GM12878 (cell line): ENCODE measurements at regions not wholly inside any gene's neighbourhood (a gene's known extent, or its start where the extent isn't known, plus 50 kb on each side); places are given as distances from the start of the nearest gene placed in this dataset.

Experiments
- ATAC-seq: fragments of 200-7000 bp; cut with Tn5 transposase; 3 replicates; pipeline ENCODE4 v1.9.1; 2020; ENCODE audit warnings: mild to moderate bottlenecking, moderate library complexity
- BruUV-seq: library from RNA; stranded (reverse); fragments of 400-500 nt; replicated peaks from 2 replicates; lab custom pipeline; 2021; lab: Mats Ljungman, UMichigan
- CTCF ChIA-PET: fragments of 300-600 bp; sonication (Branson Sonifier 250); formaldehyde crosslinking; extraction: SDS; loops from one replicate; lab custom pipeline; 2021; ENCODE audit warnings: inconsistent platforms; lab: Yijun Ruan, JAX
- POLR2A ChIA-PET: fragments of 350-600 bp; formaldehyde crosslinking; extraction: SDS; loops from one replicate; lab custom pipeline; 2021; ENCODE audit warnings: inconsistent platforms; lab: Charles Lee
- RAD21 ChIA-PET: fragments of 300-600 bp; sonication (Branson Sonifier 250); formaldehyde crosslinking; loops from one replicate; lab custom pipeline; 2023; ENCODE audit warnings: antibody characterized with exemption; ENCODE audit not compliant: unreplicated experiment; lab: Charles Lee
- SMC1A ChIA-PET: fragments of 300-600 bp; sonication (Branson Sonifier 250); formaldehyde crosslinking; loops from one replicate; lab custom pipeline; 2023; ENCODE audit not compliant: unreplicated experiment, uncharacterized antibody; lab: Charles Lee
- DNase-seq: peaks from one replicate; pipeline ENCODE4 v3.0.0-alpha.2; 2011; ENCODE audit warnings: low read depth, low spot score
- FAIRE-seq: peaks from 3 replicates; lab custom pipeline; 2011; peaks lifted over from hg19 to GRCh38; lab: Jason Lieb, UNC
- H2AFZ ChIP-seq: 2 replicates; pipeline ENCODE4 v1.6.0; 2011; ENCODE audit warnings: low read depth, low read length, control low read depth; ENCODE audit not compliant: control insufficient read depth
- H3K27ac ChIP-seq: 2 replicates; pipeline ENCODE4 v1.5.1; 2011; ENCODE audit warnings: control low read depth; ENCODE audit not compliant: control insufficient read depth, insufficient read depth
- H3K27me3 ChIP-seq, 2 experiments: replicated peaks in 1 of 2; 2 replicates each; pipeline versions ENCODE4 v1.6.0 to v1.6.1; 2011; ENCODE audit warnings: low read length in 1 of 2; ENCODE audit not compliant: control insufficient read depth in 2 of 2, insufficient read depth in 2 of 2
- H3K36me3 ChIP-seq, 2 experiments: 2 replicates each; pipeline ENCODE4 v1.5.1; 2011; ENCODE audit warnings: low read length in 1 of 2; ENCODE audit not compliant: control insufficient read depth in 2 of 2, insufficient read depth in 2 of 2
- H3K4me1 ChIP-seq: 2 replicates; pipeline ENCODE4 v1.6.1; 2011; ENCODE audit warnings: mild to moderate bottlenecking, low read length, moderate library complexity, mixed read lengths; ENCODE audit not compliant: control insufficient read depth, insufficient read depth
- H3K4me2 ChIP-seq: 2 replicates; pipeline ENCODE4 v1.6.0; 2011; ENCODE audit warnings: control low read depth; ENCODE audit not compliant: control insufficient read depth, insufficient read depth
- H3K4me3 ChIP-seq: fragments of 200-600 bp; sonication (generic); 2 replicates; pipeline ENCODE4 v1.5.1; 2016
- H3K79me2 ChIP-seq: 2 replicates; pipeline ENCODE4 v1.6.0; 2011; ENCODE audit warnings: low read length; ENCODE audit not compliant: control insufficient read depth, insufficient read depth
- H3K9ac ChIP-seq: 2 replicates; pipeline ENCODE4 v1.8.0; 2011; ENCODE audit warnings: low read length, control low read depth, mixed read lengths; ENCODE audit not compliant: control insufficient read depth, insufficient read depth
- H3K9me3 ChIP-seq: replicated peaks from 3 replicates; pipeline ENCODE4 v1.5.1; 2011; ENCODE audit warnings: mild to moderate bottlenecking, low read length; ENCODE audit not compliant: control insufficient read depth, insufficient read depth
- H4K20me1 ChIP-seq: 2 replicates; pipeline ENCODE4 v1.6.0; 2011; ENCODE audit not compliant: control insufficient read depth, insufficient read depth
- ATF2 ChIP-seq: IDR thresholded peaks from 2 replicates; pipeline ENCODE4 v1.6.1; 2012; ENCODE audit warnings: low read length, inconsistent platforms
- BACH1 ChIP-seq: fragments of 450-650 bp; IDR thresholded peaks from 2 replicates; pipeline ENCODE4 v1.6.1; 2017; ENCODE audit warnings: mild to moderate bottlenecking, borderline replicate concordance
- CTCF ChIP-seq, 3 experiments: IDR thresholded peaks in 2 of 3; conservative IDR thresholded peaks in 1 of 3; 2 replicates each; pipeline ENCODE4 v1.5.1; 2011; ENCODE audit warnings: low read depth in 3 of 3, low read length in 3 of 3, mild to moderate bottlenecking in 3 of 3, control low read depth in 2 of 3, moderate library complexity in 2 of 3, inconsistent platforms in 1 of 3, mixed read lengths in 1 of 3; ENCODE audit not compliant: control insufficient read depth in 2 of 3, insufficient read depth in 1 of 3; ENCODE audit errors: extremely low read depth in 1 of 3
- ELK1 ChIP-seq: IDR thresholded peaks from 2 replicates; pipeline ENCODE4 v1.6.1; 2012; ENCODE audit warnings: low read depth, low read length, improper control_type of control experiment
- GABPA ChIP-seq: IDR thresholded peaks from 2 replicates; pipeline ENCODE4 v1.6.1; 2014; ENCODE audit warnings: antibody characterized with exemption, low read depth, mild to moderate bottlenecking, inconsistent platforms
- IRF4 ChIP-seq: IDR thresholded peaks from 2 replicates; pipeline ENCODE4 v1.6.1; 2011; ENCODE audit warnings: low read depth, low read length
- LARP7 ChIP-seq: fragments of 450-650 bp; IDR thresholded peaks from 2 replicates; pipeline ENCODE4 v1.6.1; 2017; ENCODE audit warnings: mild to moderate bottlenecking
- MYB ChIP-seq: fragments of 150-350 bp; IDR thresholded peaks from 2 replicates; pipeline ENCODE4 v1.6.1; 2014; ENCODE audit warnings: mild to moderate bottlenecking, low read depth, low read length, borderline replicate concordance
- NFIC ChIP-seq: IDR thresholded peaks from 2 replicates; pipeline ENCODE4 v1.6.1; 2012; ENCODE audit warnings: low read depth, mild to moderate bottlenecking, inconsistent platforms, low read length, moderate library complexity
- POU2F2 ChIP-seq: IDR thresholded peaks from 3 replicates; pipeline ENCODE4 v1.6.1; 2011; ENCODE audit warnings: low read depth, mild to moderate bottlenecking, low read length, borderline replicate concordance
- RB1 ChIP-seq: fragments of 450-650 bp; formaldehyde crosslinking; IDR thresholded peaks from 2 replicates; pipeline ENCODE4 v1.6.1; 2017; ENCODE audit warnings: mild to moderate bottlenecking, borderline replicate concordance
- SIN3A ChIP-seq: IDR thresholded peaks from 2 replicates; pipeline ENCODE4 v1.6.1; 2012; ENCODE audit warnings: low read depth, low read length, improper control_type of control experiment
- SKIL ChIP-seq: fragments of 450-650 bp; IDR thresholded peaks from 2 replicates; pipeline ENCODE4 v1.6.1; 2017; ENCODE audit warnings: mild to moderate bottlenecking, low read depth, inconsistent platforms; ENCODE audit not compliant: poor library complexity, severe bottlenecking
- SMARCA5 ChIP-seq: fragments of 450-650 bp; IDR thresholded peaks from 2 replicates; pipeline ENCODE4 v1.6.1; 2017; ENCODE audit warnings: mild to moderate bottlenecking
- USF2 ChIP-seq: IDR thresholded peaks from 2 replicates; pipeline ENCODE4 v1.6.1; 2011; ENCODE audit warnings: low read depth, low read length, improper control_type of control experiment, borderline replicate concordance
- WGBS: methylation state at CpG from one replicate; pipeline ENCODE4 v1.1.6; 2016; ENCODE audit warnings: low lambda C conversion rate; ENCODE audit not compliant: insufficient replicate concordance, insufficient coverage; ENCODE audit errors: missing lambda C conversion rate; 5-methylcytosine and 5-hydroxymethylcytosine counted together
- in situ Hi-C: fragments of 300-500 bp; cut with MboI; formaldehyde crosslinking; loops from 9 replicates; pipeline ENCODE4 v1.14.3; 2018; ENCODE audit warnings: mixed read lengths
- intact Hi-C: fragments of 100-400 bp; cut with micrococcal nuclease; formaldehyde crosslinking; loops from one replicate; pipeline ENCODE4 v1.14.2; 2022; ENCODE audit not compliant: unreplicated experiment

- no peak for TF ChIP-seq USF2
Observed at GRCh38 chr4:92128676-92129075, 175.1 kb upstream of the GRID2 start (continued).

GRCh38 chr4:92129408-92129994 is 174.3 kb upstream of the GRID2 start:
- Histone ChIP-seq H3K27me3 (no peaks in the 10 kb centered on the region), H3K9ac (no peak overlapping the region), H3K36me3 (no peaks in the 10 kb centered on the region), H3K4me3 (no peak overlapping the region), H3K4me1 (no peaks in the 10 kb centered on the region), H3K9me3 (no peaks in the 10 kb centered on the region), H3K79me2 (no peaks in the 10 kb centered on the region), H2AFZ (no peak overlapping the region), H3K27ac (no peak overlapping the region), H3K4me2 (no peak overlapping the region), H4K20me1 (no peaks in the 10 kb centered on the region)
- RAD21 ChIA-PET, result no interaction called here
- no peak for TF ChIP-seq ELK1
- no peak for TF ChIP-seq LARP7
- TF ChIP-seq GABPA, result no peak
- no peak for TF ChIP-seq MYB
- no peak for TF ChIP-seq CTCF (IDR thresholded peaks at IDR 0.05 in 2 of 3, conservative IDR thresholded peaks at IDR 0.05 in 1 of 3; ENCODE audit: control insufficient read depth in 2 of 3, extremely low read depth in 1 of 3, insufficient read depth in 1 of 3, low read depth in 3 of 3, low read length in 3 of 3)
- TF ChIP-seq SKIL, result no peak
- no peak for TF ChIP-seq RB1
- no peak for TF ChIP-seq NFIC
- no peak for TF ChIP-seq ATF2
- no peak for TF ChIP-seq SMARCA5
- TF ChIP-seq BACH1, result no peak
- TF ChIP-seq POU2F2, result no peak
- TF ChIP-seq IRF4, result no peak
- no peak for TF ChIP-seq SIN3A
- DNase-seq (no peak), ATAC-seq (no peak), FAIRE-seq (no peak)
- POLR2A ChIA-PET, result no interaction called here
- CTCF ChIA-PET, result no interaction called here
- BruUV-seq, result no TSS peak
- SMC1A ChIA-PET, result no interaction called here
- in situ Hi-C loops, result no loop called here
- intact Hi-C loops, result no loop called here
- 22% methylated on average over 5 of the region's 5 CpGs for WGBS
